ENCODE measurements at regions not wholly inside any gene's neighbourhood (a gene's known extent, or its start where the extent isn't known, plus 50 kb on each side); places are given as distances from the start of the nearest gene placed in this dataset.
"Not testable (repeated sequence)": the region's sequence is repeated elsewhere in the genome, so short reads cannot be mapped to it uniquely, and the experiment has no call there.

DNA sequence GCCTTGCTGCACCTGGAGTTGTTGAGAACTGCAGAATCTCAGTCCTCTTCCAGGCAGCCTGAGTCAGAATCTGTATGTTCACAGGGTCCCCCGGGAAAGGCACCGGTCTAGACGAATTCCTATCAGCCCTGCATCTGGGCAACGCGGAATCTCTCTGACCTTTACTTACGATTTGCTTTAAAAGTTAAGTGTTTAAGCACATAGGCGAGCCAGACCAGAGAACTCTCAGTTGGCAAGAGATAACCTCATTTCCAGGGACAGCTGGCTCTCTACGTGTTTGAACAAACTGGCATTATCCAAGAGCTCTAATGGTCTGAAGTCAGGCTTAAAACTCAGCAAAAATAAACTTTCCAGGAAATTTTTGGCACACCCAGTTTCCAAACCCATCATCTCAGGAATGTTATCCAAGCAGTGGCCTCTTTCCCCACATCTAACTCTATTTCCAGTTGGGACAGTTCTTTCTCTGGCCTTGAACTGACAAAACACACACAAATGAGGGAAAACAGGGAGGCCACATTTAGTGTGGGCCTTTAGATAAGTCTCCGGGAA lies 53.4 kb downstream of the HES1 start:
- DNase-seq (ENCODE audit: low read depth in 2 of 2) = no peak

DNA sequence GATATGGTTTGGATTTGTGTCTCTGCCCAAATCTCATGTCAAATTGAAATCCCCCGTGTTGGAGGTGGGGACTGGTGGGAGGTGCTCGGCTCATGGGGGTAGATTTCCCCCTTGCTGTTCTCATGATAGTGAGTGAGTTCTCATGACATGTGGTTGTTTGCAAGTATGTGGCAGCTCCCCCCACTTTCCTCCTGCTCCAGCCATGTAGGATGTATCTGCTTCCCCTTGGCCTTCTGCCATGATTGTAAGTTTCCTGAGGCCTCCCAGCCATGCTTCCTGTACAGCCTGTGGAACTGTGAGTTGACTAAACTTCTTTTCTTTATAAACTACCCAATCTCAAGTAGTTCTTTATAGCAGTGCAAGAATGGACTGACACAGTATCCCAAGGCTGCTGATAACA lies 55.9 kb downstream of the HES1 start:
- not testable (repeated sequence) for DNase-seq (ENCODE audit: low read depth in 2 of 2)

DNA sequence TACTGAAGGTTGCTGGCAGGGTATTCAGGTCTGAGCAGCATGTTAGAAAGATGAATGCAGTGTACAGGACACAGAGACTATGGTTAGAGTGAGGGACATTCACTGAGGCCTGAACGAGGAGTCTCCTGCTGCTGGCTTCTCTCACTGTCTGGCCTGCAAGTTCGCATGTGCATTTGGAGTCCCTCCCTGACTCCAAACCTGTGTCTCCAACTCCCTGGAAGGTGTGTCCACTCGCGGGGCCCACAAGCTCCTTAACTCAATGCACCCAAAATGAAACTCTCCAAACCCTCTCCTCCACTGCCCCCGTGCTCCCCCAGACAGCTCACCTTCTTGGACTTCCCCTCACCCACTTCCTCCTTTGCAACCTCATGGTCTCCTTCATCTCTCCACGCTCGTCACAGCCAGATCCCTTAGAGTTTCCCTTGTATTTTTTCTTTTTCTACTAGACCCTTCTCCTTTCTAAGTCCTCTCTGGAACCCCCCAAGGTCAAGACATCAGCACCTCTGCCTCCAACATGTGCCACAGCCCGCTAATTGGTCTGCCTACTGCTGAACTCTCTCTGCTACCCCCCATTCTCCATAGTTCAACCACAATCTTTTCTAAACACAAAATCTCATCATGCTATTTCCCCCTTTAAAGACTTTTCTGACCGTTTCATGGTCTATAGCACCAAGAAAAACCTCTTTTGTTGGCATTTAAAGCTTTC lies 58.3 kb downstream of the HES1 start:
- no peak for DNase-seq (ENCODE audit: low read depth in 2 of 2)

DNA sequence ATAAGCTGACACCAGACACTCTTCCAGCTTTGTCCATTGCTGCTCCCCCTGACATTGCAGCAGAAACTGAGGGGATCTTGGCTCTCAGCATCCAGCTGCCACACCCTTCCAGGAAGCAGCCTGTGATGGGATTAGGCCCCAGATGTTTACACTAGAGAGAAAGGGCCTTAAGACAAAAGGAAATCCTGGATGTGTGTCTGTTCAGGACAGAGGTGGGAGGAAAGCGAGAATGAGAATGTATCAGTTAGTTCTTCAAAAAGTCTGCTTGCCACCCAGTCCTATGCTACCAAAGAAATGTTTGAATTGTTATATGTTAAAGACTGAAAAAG lies 58.8 kb downstream of the HES1 start:
- DNase-seq (ENCODE audit: low read depth in 2 of 2) = no peak

DNA sequence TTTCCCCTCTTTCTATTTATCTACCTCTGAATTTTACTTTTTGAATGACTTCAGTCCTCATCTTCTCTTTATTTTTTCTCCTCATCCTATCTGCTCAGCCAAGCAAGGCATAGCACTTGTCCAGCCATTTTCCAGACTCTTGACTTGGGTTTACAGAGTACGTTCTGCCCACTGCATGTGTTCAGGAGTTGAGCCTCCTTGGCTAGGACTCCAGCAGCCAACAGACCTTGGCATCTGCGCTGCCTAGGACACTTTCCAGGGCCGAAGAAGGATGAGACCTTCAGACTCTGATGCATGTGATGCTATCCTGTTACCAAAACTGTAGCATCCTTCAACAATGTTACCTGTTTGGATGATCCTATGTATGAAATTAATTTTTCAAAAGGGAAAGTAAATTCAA lies 59.7 kb downstream of the HES1 start:
- DNase-seq (ENCODE audit: low read depth in 2 of 2) = no peak

DNA sequence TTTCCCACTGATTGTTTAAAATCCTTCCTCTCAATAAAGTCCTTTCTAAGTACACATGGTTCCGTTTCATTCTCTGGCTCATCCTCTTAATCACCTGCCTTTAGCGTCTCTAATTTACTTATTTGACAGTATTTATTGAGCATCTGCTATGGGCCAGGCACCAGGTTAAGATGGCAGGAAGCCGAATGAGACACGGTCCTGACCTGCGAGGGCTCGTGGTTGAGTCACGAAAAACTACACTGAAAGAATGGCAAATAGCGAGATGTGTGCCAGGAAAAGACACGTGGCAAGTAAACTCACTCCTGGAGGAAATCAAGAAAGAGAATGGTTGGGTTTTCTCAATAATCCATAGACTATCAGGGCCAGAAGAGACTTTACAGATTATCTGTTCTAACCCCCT lies 60.9 kb downstream of the HES1 start:
- no peak for DNase-seq (ENCODE audit: low read depth in 2 of 2)

DNA sequence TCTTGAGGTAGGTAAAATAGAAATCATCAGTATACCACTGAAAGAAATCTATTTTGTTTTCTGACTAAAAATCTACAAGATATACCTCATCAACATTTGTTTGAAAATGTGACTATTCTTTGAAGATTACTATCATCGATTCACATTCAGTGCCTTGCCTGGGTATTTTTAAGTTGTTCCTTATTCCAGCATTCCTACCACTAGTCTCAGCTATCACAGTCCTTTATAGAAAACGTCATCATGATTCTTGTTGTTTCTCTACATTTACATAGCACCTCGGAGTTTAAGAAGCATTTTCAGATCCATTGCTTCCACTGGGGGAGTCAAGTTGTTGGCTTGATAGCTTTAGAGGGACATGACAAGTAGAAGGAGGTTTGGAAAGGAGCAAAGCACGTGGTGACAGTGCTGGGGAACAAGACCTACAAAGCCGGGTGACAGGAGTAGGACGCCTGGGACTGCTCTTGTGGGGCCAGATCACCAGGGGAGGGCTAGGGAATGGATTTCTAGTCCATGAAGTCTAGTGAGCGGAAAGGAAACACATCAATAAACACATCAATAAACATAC lies 61.5 kb downstream of the HES1 start:
- no peak for DNase-seq (ENCODE audit: low read depth in 2 of 2)

DNA sequence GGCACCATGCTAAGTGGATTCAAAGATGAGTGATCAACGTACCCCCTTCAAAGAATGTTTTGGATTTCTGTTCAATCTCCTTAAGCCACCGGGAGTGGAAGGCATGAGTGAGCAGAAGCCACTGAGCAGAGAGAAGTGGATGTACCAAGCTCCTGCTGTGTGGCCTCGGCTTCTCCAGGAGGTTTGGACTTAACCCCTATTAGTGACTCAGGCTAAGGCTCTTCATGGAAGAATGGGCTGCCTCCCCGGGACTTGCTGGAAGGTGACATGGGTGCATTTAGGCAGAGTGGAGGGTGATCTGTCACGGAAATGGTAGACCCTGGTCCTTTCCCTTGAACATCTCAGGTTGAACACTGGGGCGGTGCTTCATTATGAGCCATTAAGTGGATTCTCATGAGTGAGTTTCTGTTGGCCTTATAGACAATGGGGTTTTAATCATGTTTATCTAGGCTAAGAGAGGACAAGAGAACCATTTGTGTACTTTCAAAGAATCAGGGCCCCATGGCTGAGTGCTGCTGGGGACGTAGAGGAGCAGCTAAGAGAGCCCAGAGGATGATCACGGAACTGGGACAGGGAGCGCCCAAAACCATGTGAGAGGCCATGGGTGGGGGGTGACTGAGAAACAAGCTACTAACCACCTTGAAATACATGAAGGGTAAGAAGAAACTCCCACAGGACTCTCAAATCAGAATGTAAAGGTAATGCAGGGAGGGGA lies 62.2 kb downstream of the HES1 start:
- no peak for DNase-seq (ENCODE audit: low read depth in 2 of 2)

DNA sequence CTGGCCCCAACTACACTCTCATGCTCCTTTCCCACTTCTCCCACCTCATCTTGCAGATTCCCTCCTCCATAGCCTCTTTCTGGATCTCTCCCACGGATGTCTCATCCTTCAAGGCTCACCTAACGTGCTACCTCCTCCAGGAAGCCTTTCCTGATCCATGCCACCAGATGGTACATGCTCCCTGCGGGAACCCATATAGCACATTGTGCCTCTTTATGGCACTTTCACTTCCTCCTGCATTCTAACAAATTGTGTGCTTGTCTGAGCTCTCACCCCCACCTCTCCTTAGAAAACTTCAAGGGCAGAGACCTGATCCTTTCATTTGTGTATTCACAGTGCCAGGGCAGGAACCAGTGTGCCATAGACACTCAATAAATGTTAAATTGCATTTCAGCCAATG lies 63.0 kb downstream of the HES1 start:
- DNase-seq (ENCODE audit: low read depth in 2 of 2) = no peak

DNA sequence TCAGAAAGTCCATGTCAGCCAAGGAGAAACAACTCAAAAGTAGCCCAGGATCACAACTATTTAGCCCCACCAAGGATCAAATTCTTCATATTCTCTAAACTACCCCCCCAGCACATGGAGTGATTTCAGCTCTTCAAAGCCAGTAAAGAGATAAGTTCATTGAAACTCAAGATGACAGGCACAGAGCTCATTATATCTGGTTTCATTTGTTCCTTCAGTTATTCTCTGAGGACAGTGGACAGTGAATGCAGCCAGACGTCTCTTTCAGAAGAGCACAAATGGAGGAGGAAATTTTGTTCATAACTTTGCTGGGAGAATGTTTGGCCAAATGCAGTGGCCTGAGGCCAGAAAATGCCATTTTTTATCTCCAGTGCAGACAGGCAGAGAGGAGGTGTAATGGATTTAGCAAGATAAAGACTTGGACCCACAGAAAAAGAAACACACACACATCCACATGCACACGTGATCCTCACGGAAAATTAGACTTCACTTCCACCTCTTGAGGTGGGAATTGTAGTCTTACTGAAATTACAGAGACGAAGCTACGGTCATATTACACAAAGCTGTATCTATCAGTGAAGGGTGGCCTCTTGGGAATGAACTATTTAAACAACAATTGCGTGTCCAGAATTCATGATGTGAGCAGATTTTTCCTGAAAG lies 64.6 kb downstream of the HES1 start:
- DNase-seq (ENCODE audit: low read depth in 2 of 2) = no peak

DNA sequence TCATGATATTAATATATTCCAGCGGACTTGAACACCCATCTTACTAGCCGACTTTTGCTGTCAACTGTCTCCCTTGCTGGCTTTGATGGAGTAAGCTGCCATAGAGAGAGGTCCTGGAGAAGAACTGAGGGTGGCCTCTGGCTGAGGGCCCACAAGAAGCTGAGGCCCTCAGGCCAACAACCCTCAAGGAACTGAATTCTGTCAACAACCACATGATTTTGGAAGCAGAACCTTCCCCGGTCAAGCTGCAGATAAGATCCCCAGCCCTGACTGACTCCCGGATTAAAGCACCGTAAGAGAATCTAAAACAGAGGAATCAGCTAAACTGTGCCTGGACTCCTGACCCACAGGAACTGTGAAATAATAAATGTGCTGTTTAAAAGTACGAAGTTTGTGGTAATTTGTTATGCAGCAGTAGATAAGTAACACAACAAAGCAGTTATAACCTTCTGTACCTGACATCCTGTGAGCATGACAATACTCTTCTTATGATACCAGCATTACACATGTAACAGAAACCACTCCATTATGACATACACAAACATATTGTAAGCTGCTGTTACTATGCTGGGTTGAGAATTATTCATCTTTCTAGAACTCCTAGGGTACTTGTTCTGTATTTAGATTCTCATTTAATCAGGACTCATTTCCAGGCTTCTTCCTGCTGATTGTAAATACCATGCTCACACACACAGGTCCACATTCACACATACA lies 66.2 kb downstream of the HES1 start:
- DNase-seq (ENCODE audit: low read depth in 2 of 2) = no peak

DNA sequence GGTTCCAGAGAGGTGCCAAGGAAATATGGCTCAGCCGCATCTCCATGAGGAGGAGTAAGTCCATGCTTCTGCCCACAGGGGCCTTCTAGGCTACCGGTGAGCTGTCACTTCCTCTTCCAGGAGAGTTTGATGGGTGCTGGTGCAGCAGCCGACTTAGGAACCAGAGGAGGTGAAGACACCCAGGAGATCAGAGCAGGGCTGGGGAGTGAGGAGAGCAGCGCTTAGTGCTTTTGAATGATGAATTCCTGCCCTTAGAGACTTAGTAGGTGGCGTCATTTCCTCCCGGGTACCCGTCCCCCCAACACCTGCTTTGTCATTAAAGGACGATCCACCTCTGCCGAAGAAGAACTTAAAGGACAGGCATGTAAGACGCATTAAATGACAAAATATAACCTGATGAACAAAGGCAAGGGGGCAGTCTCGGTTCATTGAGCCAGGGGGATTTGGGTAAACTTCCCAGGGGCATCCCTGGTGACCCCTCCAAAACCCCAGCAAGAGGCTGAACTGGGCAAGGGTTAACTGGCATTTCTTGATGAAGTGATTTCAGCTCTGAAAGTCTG lies 67.6 kb downstream of the HES1 start:
- DNase-seq (ENCODE audit: low read depth in 2 of 2) = no peak

DNA sequence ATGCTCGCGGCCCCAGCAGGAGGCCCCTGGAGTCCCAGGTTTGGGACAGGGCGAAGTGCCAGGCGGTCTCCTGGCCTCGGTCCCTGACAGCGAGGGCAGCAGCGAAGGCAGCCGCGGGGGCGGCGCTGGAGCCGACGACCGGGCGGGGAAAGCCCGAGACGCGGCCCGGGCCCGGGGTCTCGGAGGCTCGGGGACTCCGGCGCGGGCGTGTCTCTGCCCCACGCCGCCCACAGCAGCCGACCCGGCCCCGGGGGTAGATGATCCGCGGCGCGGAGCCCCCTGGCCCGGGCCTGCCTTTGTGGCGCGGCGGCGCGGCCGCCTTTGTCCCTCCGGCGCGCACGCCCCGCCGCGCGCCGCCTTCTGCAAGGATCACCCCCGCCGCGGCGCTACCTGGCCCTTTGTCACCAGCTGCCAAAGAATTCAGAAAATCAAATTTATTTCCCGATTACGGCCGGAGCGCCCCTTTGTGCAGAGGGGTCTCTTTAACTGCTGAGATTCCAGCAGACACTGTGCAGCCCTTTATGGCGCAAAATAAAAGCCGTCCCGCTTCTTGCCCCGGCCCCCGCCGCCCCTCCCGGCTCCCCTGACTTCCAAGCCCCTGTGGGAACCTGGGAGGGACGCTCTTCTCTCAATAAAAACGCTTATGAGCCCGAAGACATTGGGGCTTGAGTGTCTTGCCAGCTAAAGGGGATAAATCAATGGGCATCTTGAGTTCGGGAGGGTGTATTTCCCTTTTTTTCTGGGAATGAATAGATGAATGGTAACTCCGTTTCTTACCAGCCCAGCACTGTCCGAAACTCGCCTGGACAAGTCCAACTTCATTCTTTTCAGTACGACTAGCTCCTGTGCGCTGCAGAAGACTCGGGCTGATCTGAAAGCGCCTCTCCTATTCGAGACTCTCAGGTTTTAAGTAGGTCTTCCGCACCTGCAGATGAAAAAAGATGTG lies 68.4 kb downstream of the HES1 start:
- no peak for DNase-seq (ENCODE audit: low read depth in 2 of 2)

DNA sequence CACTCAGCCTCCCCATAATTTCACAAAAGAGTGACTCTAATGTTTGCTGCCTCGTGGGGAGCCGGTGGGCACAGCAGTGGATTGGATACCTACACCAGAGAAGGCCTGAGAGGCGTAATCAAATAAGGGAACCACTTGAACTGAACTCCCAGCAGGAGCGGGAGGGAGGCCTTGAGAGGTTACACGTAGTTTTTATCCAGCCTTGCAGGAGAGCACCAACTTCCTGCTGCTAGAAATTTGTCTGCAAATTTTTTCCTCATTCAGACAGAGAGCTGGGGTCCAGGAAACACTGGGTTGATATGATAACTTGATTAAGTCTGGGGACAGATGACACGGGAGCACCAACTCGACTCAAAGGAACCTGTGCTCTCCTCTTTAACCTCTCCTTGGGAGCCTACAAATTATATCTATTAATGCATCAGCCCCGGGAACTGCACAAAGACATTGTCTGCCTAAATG lies 69.8 kb downstream of the HES1 start:
- DNase-seq (ENCODE audit: low read depth in 2 of 2) = no peak

DNA sequence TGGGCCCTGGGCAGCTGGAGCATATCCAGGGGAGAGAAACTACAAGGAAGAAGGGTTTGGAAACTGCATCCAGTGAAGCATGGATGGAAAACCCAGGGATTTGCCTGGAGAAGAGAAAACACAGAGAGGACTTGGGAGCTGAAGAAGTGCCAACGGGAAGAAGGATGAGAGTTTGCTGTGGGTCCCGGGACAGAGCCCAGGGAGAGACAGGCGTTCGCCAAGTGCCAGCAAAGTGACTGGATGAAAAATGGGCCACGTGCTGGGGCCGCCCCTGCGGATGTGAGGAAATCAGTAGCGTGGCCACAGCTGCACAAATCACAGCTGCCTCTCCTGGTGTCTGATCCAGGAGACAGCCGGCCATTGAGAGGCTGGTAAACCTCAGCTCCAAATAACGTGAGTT lies 70.4 kb downstream of the HES1 start:
- no peak for DNase-seq (ENCODE audit: low read depth in 2 of 2)

DNA sequence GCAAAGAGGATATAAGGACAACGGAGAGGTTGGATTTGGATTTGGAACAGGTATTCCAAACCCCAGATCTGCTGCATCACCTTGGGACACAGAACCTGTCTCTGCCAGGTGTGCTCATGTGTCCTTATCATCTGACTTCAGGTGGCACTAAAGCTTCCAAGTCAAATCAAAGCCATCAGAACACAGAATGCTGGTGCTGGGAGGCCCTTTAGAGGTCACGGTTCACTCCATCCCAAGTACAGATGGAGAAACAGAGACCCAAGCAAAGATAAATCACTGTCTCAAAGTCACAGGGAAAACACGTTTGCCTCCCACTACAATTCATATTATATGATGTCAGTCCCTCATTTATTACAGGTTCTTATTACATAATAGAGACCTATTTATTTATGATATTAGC lies 72.8 kb downstream of the HES1 start:
- DNase-seq (ENCODE audit: low read depth in 2 of 2) = no peak

DNA sequence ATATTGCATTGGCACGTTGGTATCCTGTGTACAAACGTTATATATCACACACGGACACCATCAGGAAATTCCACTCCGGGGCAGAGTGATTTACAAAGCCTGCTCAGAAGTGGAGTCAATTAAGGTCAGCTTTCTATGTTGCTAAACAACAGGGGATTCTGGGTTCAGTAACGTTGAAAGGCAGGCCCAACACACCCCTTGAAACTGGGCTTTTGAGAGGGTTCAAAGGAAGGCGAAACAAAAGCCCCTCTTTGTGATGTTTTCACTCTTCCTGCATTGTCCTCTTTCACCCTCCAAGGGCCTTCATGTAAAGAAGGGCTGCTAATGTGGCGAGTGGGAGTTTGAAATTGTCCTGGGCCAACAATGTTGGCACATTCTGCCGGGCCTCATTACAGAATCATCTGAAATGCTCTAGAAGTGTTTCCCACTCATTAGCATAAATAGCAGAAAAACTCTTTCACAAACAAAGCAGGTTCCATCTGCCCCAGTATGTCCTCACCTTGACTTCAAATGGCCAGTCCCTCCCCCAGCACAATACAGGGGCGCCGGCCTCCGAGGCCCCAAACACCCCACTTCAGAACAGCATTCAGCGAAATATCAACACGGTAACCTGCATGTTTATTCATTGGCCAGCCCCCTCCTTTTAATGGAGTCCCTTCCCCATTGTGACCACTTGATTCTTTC lies 76.4 kb downstream of the HES1 start:
- no peak for DNase-seq (ENCODE audit: low read depth in 2 of 2)

DNA sequence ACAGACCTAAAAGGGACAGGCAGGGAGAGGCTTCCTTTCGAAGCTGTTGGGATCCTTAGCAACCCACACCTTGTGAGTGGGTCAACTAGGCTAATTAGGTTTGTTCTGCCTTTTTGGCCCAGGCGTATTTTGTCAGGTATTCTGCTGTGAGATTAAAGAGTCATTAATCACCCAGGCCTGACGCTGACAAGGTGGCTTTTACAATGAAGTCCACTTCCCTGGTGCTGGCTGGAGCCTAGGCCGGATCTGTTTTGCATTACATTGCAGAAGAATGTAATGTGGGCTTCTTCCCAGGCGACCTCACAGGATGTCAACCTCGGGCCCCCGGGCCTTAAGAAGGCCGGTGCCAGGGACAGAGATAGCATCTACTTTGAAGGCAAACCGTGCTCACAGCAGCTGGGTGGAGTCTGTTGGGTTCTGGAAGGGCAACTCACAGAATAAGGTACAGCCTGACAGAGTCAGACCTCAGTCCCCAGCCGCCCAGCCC lies 76.9 kb downstream of the HES1 start:
- no peak for DNase-seq (ENCODE audit: low read depth in 2 of 2)

DNA sequence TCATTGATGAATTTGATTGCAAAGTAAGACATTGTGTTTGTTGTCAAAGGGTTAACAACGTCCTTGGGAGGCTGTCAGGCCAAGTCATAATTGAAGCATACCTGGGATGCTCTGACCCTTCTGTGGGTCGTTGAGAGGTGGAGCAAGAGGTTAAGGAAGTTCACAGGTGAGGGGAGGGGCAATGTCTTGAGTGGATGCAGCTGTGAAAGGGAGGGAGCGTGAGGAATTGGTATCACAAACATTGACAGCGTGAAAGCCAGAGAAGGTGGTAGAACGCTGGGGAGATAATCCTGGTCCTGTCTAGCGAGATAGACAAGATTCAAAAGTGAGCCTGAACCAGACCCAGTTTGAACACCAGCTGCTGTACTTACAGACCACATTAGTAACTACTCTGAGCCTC lies 79.4 kb downstream of the HES1 start:
- DNase-seq (ENCODE audit: low read depth in 2 of 2) = no peak

Measured in stimulated activated CD8-positive, alpha-beta memory T cell treated with anti-CD3 and anti-CD28 coated beads, Interleukin-15, amount 100 ng/mL, for 48 hours (primary cell).